HUES6 (cell line): ENCODE measurements at regions not wholly inside any gene's neighbourhood (a gene's known extent, or its start where the extent isn't known, plus 50 kb on each side); places are given as distances from the start of the nearest gene placed in this dataset.

Source experiments
- H3K27ac ChIP-seq: 2 replicates; pipeline ENCODE4 v1.7.0; 2013; ENCODE audit warnings: low read depth, mild to moderate bottlenecking, low read length, inconsistent platforms
- H3K27me3 ChIP-seq: 2 replicates; pipeline ENCODE4 v1.6.1; 2013; ENCODE audit warnings: low read length; ENCODE audit not compliant: control insufficient read depth, insufficient read depth
- H3K36me3 ChIP-seq: 2 replicates; pipeline ENCODE4 v1.6.1; 2013; ENCODE audit warnings: low read length; ENCODE audit not compliant: control insufficient read depth, insufficient read depth
- H3K4me1 ChIP-seq: 2 replicates; pipeline ENCODE4 v1.6.1; 2013; ENCODE audit warnings: low read length; ENCODE audit not compliant: control insufficient read depth, insufficient read depth
- H3K4me3 ChIP-seq: 2 replicates; pipeline ENCODE4 v1.5.1; 2013; ENCODE audit warnings: low read depth, low read length
- H3K9ac ChIP-seq: one replicate; pipeline ENCODE4 v1.6.1; 2013; ENCODE audit warnings: mild to moderate bottlenecking, low read length
- H3K9me3 ChIP-seq: 2 replicates; pipeline ENCODE4 v1.6.1; 2013; ENCODE audit warnings: low read depth, low read length; ENCODE audit not compliant: control insufficient read depth, insufficient read depth

DNA sequence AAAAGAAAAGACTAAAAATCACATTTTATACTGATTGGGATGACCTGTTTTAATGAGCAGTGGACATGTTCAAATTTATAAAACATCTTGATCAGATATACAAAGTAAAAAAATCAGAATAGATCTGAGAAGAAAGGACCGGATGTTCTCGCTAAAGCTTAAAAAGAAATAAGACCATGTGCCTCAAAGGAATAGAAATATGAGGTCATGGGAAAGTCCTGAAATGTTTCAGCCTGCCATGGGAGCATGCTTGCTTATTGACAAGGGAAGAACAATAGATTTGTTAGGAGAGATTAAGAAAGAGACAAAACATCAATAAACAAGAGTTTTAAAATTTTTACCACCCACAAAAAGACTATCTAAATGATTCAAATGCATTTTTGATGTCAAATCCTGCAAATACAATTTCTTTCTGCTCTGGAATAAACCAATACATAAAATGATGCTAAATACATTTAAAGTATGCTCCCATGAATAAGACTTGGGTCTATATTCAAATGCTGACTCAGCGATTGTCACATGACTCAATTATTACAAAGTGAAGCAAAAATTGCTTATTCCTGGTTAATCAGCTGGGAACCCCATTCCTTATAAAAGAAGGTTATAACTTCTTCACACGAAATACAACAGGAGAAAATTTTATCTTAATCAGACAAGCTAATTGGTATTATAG, 633.9 kb upstream of the PKDCC start:
- Histone ChIP-seq H3K9me3 (no peaks in the 10 kb centered on the region), H3K4me1 (no peaks in the 10 kb centered on the region), H3K27me3 (no peaks in the 10 kb centered on the region), H3K36me3 (no peaks in the 10 kb centered on the region), H3K4me3 (no peak overlapping the region), H3K9ac (no peak overlapping the region), H3K27ac (no peak overlapping the region)

GRCh38 chr2:41414486-41415230, 633.2 kb upstream of the PKDCC start:
- no peak overlapping the region for H3K4me3 ChIP-seq

DNA sequence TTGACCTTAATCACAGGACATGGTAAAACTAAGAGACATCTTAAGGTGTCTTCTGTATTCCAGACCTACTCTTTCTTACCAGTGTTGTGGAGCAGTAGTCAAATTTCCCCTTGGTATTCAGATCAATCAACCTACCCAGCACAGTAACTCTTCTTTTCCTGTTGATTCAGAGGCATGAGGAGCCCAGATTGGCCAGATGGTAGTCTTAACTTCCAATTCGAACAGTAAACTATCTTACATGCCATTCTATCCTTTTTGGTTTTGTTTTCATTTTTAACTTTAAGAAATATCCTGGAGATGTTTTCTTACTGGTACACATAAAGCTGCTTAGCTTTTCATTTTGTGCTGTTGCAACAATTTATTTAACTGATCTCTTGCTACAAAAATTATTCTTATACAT, 630.3 kb upstream of the PKDCC start:
- Histone ChIP-seq H3K27me3 (no peaks in the 10 kb centered on the region), H3K9ac (no peak overlapping the region), H3K9me3 (no peaks in the 10 kb centered on the region), H3K4me3 (no peak overlapping the region), H3K36me3 (no peaks in the 10 kb centered on the region), H3K4me1 (no peaks in the 10 kb centered on the region), H3K27ac (no peak overlapping the region)

More at GRCh38 chr2:41414486-41415230, 633.2 kb upstream of the PKDCC start:
- no peak overlapping the region for H3K9ac ChIP-seq
- no peak overlapping the region for H3K27ac ChIP-seq
- H3K27me3 ChIP-seq = no peaks in the 10 kb centered on the region
- no peaks in the 10 kb centered on the region for H3K4me1 ChIP-seq
- no peaks in the 10 kb centered on the region for H3K9me3 ChIP-seq
- no peaks in the 10 kb centered on the region for H3K36me3 ChIP-seq

- Histone ChIP-seq H3K9ac (no peak overlapping the region), H3K27ac (no peak overlapping the region), H3K4me3 (no peak overlapping the region), H3K4me1 (no peaks in the 10 kb centered on the region), H3K9me3 (no peaks in the 10 kb centered on the region), H3K36me3 (no peaks in the 10 kb centered on the region), H3K27me3 (no peaks in the 10 kb centered on the region)
These were observed 627.6 kb upstream of the PKDCC start for GRCh38 chr2:41420219-41420618.

DNA sequence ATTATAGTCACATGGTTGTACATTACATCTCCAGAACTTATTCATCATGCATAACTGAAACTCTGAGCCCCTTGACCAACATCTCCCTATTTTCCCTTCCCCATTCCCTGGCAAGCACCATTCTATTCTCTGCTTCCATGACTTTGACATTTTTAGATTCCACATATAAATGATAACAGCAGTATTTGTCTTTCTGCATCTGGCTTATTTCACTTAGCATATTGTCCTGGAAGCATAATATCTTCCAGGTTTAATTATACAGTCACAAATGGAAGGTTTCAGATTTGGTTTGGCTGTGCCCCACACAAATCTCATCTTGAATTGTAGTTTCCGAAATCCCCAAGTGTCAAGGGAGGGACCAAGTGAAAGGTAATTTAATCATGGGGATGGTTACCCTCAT, 626.9 kb upstream of the PKDCC start:
- Histone ChIP-seq H3K36me3 (no peaks in the 10 kb centered on the region), H3K9me3 (no peaks in the 10 kb centered on the region), H3K9ac (no peak overlapping the region), H3K4me1 (no peaks in the 10 kb centered on the region), H3K27me3 (no peaks in the 10 kb centered on the region), H3K4me3 (no peak overlapping the region), H3K27ac (no peak overlapping the region)

- Histone ChIP-seq H3K27ac (no peak overlapping the region), H3K27me3 (no peaks in the 10 kb centered on the region), H3K9ac (no peak overlapping the region), H3K4me1 (no peaks in the 10 kb centered on the region), H3K4me3 (no peak overlapping the region), H3K36me3 (no peaks in the 10 kb centered on the region), H3K9me3 (no peaks in the 10 kb centered on the region)
These were observed 616.1 kb upstream of the PKDCC start for GRCh38 chr2:41431756-41432155.

GRCh38 chr2:41432459-41432858, 615.4 kb upstream of the PKDCC start:
- H3K9ac ChIP-seq = no peak overlapping the region
- H3K4me1 ChIP-seq = no peaks in the 10 kb centered on the region
- H3K36me3 ChIP-seq = no peaks in the 10 kb centered on the region
- no peaks in the 10 kb centered on the region for H3K9me3 ChIP-seq
- H3K27me3 ChIP-seq = no peaks in the 10 kb centered on the region
- no peak overlapping the region for H3K27ac ChIP-seq
- H3K4me3 ChIP-seq = no peak overlapping the region

GRCh38 chr2:41434991-41435390, 612.8 kb upstream of the PKDCC start:
- Histone ChIP-seq H3K4me1 (no peaks in the 10 kb centered on the region), H3K4me3 (no peak overlapping the region), H3K9me3 (no peaks in the 10 kb centered on the region), H3K36me3 (no peaks in the 10 kb centered on the region), H3K27ac (no peak overlapping the region), H3K9ac (no peak overlapping the region), H3K27me3 (no peaks in the 10 kb centered on the region)

DNA sequence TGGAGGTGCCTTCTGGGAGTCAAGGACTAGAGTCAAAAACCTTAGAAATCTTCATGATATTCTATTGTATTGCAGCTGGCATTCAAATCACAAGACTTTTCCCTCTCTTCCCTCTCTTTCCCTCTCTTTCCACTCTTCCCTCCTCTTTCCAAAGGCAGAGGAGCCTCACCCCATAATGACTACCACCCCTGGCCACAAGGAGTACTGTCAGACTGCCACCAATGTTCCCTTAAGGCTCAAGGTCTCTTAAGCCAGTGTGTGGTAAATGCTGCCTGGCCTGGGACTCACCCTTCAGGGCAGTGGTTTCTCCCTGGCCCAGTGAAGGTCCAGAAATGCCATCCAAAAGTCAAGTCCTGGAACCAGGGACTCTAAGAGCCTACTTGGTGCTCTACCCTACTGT, 605.9 kb upstream of the PKDCC start:
- H3K9ac ChIP-seq = no peak overlapping the region
- no peaks in the 10 kb centered on the region for H3K9me3 ChIP-seq
- no peaks in the 10 kb centered on the region for H3K27me3 ChIP-seq

GRCh38 chr2:41445865-41446264, 602.0 kb upstream of the PKDCC start:
- H3K4me3 ChIP-seq = no peak overlapping the region
- no peaks in the 10 kb centered on the region for H3K27me3 ChIP-seq
- H3K4me1 ChIP-seq = no peaks in the 10 kb centered on the region
- H3K9me3 ChIP-seq = no peaks in the 10 kb centered on the region
- no peak overlapping the region for H3K9ac ChIP-seq
- H3K36me3 ChIP-seq = no peaks in the 10 kb centered on the region
- H3K27ac ChIP-seq = no peak overlapping the region

More for the DNA sequence above, 605.9 kb upstream of the PKDCC start:
- Histone ChIP-seq H3K4me1 (no peaks in the 10 kb centered on the region), H3K27ac (no peak overlapping the region), H3K36me3 (no peaks in the 10 kb centered on the region), H3K4me3 (no peak overlapping the region)

DNA sequence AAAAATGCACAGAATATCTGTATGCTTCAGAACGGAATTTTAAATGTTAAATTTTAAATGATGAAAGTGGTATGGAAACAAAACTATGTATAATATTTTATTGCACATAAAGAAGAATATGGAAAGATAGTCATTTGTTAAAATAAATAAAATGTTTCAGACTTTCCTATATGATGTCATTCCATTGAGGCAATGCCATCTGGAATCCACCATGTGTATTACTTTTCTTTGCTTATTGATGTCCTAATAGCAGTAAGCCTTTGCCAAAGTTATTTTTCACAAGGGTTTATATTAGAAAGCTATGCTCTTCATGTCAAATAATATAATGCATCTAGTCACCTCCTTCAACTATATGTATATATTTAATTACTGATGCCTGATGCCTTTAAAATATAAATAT, 601.6 kb upstream of the PKDCC start:
- no peaks in the 10 kb centered on the region for H3K27me3 ChIP-seq

More for the DNA sequence above, 601.6 kb upstream of the PKDCC start:
- Histone ChIP-seq H3K4me3 (no peak overlapping the region), H3K27ac (no peak overlapping the region), H3K9me3 (no peaks in the 10 kb centered on the region), H3K9ac (no peak overlapping the region), H3K4me1 (no peaks in the 10 kb centered on the region), H3K36me3 (no peaks in the 10 kb centered on the region)
